ENCODE measurements at regions not wholly inside any gene's neighbourhood (a gene's known extent, or its start where the extent isn't known, plus 50 kb on each side); places are given as distances from the start of the nearest gene placed in this dataset.
"Not testable (repeated sequence)": the region's sequence is repeated elsewhere in the genome, so short reads cannot be mapped to it uniquely, and the experiment has no call there.

DNA sequence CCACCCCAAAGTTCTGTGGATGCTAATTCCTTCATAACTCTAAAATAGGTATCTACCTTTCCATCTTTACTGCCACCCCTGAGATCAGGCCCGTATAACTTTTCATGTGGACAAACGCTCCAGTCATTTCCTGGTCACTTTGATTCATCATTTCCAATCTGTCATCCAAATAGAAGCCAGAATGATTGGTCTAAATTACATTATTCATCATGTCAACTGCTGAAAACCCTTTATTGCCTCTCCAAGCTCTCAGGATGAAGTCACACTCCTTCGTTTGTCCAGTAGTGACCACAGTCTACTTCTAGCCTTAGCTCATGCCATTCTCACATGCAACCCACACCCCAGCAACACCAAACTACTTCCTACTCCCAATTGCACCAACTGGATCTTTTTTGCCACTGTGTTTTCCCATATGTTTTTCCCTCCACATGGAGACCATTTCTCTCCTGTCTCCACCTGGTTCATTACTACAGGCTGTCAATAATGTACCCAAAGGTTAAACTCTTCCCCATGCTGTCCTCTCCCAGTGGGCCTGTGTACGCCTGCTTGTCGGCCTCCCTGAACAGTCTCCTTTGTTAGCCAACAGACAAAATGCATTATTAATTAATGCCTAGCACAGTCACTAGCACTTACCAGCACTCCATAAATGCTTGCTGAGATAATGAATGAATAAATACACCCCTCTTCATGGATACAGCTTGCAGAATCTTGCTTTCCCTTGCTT is 382.6 kb upstream of the NOCT start:
- intact Hi-C loops (cut with DNase I), result no loop called here
- no peak for ATAC-seq

DNA sequence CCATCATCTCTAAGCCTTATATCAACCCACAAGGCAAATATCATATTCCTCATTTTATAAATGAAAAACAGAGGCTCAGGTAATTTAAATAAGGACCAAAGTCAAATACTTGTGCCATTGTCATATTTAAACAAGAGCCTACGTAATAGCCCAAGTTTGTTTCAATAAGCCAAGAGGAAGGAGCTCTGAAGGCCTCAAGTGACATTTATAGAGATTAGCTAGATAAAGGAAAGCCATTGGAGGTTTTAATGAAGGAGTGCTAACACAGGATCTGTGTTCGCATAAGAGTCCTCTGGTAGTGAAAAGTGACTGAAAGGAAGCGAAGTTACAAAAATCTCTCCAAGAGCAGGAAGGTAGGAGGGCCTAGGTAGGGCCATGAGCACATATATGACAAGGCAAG is 384.9 kb upstream of the NOCT start:
- intact Hi-C loops (cut with DNase I), result no loop called here
- DNase-seq (ENCODE audit: missing footprints), result no peak
- no peak for ATAC-seq

More for the DNA sequence above, 382.6 kb upstream of the NOCT start:
- no peak for DNase-seq (ENCODE audit: missing footprints)

DNA sequence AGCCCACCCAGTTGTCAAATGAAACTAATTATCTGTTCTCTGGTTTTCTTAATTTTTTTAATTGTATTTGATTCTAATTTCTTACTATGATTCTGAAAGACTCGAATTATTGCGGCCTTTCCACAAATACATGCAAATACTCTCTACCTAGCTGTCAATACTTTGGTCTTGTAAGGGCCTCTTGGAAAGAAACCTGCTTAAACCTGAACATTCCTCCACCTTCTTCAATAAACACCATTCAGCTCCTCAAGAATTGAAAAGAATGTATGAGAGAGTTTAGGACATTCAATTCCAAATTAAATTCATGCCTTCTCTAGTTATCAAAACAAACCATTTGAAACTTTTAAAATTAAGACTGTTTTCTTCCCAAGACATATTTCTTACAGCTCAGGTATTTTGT is 385.9 kb upstream of the NOCT start:
- DNase-seq (ENCODE audit: missing footprints) (no peak), ATAC-seq (no peak)
- intact Hi-C loops (cut with DNase I), result no loop called here

DNA sequence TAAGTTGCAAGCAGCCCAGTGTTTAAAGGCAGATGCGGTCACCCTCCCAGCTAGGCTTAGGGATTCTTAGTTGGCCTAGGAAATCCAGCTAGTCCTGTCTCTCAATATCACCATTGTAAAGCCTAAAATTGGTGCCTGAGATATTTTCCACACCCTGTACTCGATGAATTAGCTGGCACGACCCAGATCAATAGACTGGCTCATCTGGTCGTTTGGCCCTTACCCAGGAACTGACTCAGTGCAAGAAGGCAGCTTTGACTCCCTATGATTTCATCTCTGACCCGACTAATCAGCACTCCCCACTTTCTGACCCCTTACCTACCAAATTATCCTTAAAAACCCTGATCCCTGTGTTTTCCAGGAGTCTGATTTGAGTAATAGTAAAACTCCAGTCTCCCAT is 384.9 kb upstream of the SLC7A11 start:
- DNase-seq (ENCODE audit: missing footprints) (no peak), ATAC-seq (no peak)
- intact Hi-C loops (cut with DNase I), result no loop called here

DNA sequence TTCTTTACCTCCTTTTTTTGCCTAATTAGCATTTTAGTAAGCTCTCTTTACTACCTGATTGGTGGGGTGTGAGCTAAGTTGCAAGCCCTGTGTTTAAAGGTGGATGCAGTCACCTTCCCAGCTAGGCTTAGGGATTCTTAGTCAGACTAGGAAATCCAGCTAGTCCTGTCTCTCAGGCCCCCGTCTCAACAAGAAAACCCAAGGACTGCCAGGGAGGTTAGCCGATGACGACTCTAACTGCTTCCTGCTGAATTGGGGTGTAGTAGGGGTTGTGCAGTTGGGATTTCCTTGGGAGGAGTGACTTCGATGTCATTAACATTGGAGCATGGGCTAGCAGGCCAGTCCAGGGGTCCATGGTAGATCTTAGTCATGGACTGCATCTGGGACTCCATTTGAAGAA is 380.2 kb upstream of the SLC7A11 start:
- ATAC-seq; DNase-seq (ENCODE audit: missing footprints); intact Hi-C loops (cut with DNase I): not testable (repeated sequence)

DNA sequence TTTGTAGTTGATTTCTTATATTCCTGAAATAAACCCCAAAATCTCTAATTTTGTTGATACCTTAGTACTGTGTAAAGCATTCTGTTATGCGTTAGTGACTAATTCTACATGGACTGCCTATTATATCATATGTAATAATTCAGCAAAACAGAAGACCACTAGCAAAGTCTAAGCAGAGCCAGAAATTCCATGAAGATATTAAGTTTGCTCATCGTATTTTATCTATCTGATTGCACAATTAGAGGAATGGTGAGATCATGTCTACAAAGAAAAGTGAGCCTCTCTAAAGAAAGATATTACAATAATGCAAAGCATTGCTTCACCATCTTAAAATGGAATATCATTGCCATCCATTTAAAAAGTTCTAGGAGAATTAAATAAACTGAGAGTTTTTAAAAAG is 374.6 kb upstream of the SLC7A11 start:
- DNase-seq (ENCODE audit: missing footprints) (no peak), ATAC-seq (no peak)
- intact Hi-C loops (cut with DNase I), result no loop called here

DNA sequence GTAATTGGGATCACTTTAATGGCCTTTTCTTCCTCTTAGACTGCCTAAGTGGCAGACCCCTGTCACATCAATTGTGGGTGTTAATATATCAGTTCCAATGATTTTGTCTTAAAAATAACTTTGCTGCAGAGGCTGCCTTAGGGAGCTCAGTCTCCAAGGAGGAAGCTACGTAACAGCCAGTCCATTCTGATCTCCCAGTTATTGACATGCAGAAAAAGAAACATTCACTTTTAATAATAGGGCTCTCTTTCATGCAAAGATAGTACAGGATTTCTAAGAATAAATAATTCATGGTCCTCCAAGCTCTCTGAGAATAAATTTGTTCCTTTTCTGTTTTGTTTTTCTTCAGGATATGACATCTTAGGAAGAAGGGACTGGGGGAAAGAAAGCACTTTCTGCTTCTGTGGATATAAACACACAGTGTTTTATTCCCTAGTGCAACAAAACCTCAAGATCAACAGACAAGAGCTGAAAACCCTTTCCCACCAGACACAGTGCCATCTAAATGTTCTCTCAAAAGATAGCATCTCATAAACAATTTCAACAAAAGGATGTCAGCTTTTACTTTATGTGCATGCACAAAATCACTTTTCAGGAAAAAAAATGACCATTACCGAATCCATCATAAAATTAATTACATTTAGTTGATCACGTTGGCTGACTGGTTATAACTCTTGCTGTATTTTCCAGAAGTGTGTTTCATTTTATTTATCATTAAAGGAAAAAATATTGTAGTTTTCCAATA is 372.4 kb upstream of the SLC7A11 start:
- intact Hi-C loops (cut with DNase I), result no loop called here
- no peak for ATAC-seq
- no peak for DNase-seq (ENCODE audit: missing footprints)

DNA sequence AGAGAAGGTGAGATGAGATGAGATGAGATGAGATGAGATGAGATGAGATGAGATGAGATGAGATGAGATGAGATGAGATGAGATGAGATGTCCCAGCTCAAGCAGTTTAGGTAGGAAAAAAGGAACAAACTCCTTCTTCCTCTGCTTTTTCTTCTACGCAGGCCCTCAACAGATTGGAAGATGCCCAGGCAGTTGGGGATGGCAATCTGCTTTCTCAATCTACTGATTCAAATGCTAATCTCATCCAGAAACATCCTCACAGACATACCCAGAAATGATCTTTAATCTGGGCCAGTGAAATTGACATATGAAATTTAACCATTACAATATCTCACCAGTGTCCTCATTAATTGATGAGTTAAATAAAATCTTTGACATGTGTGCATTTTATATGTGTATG is 370.3 kb upstream of the SLC7A11 start:
- intact Hi-C loops (cut with DNase I), result no loop called here
- ATAC-seq (no peak), DNase-seq (ENCODE audit: missing footprints) (no peak)

DNA sequence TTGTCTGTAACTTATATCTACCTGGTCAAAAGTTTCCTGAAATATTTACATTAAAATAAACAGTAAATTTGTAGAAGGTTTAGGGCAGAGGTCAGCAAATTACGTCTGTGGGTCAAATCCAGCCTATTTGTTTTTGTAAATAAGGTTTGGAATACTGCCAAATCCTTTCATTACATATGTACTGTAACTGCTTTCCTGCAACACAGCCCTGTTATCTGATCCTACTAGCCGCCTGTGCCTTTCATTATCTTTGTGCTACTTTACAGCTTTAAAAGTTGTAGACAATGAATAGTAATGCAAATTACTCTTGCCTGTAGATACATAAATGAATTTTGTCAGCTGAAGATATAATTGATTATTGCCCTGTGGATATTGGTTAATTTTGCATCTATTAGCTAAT is 369.6 kb upstream of the SLC7A11 start:
- no peak for ATAC-seq
- DNase-seq (ENCODE audit: missing footprints), result no peak
- intact Hi-C loops (cut with DNase I), result no loop called here

DNA sequence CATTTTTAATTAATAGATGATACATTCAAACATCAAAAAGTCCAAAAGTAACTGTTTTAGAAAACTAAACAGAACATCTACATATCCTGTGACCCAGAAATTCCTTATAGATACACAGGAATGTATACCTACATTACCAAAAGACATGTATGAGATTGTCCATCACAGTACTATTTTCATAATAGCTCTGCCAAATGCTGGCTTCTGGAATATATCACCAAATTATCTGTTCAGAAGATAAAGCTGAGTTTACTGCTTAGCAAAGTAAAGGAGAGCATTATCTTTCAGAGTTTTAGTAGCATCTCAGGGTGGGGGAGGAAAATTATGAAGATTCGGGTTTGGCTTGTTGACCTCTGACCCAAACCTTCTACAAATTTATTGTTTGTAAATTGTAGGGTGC is 368.9 kb upstream of the SLC7A11 start:
- ATAC-seq (no peak), DNase-seq (ENCODE audit: missing footprints) (no peak)
- intact Hi-C loops (cut with DNase I), result no loop called here

DNA sequence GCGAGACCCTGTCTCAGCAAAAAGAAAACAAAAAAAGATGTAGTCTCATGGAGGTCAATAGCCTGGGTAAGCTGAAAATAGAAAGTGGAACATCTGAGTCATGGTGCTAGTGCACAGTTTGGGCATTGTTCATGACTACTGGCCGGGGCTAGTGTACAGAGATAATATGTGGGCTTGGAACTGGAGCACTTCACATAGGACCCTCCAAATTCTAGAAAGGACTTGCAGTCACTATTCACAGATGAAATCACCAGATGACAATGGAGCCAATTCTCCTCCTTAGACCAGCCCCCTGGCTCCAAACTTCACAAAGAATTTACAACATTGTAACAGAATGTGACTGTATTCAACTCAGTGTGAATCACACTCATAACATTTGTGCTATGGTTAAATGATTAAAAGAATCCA is 367.8 kb upstream of the SLC7A11 start:
- intact Hi-C loops (cut with DNase I), result no loop called here
- ATAC-seq (no peak), DNase-seq (ENCODE audit: missing footprints) (no peak)

DNA sequence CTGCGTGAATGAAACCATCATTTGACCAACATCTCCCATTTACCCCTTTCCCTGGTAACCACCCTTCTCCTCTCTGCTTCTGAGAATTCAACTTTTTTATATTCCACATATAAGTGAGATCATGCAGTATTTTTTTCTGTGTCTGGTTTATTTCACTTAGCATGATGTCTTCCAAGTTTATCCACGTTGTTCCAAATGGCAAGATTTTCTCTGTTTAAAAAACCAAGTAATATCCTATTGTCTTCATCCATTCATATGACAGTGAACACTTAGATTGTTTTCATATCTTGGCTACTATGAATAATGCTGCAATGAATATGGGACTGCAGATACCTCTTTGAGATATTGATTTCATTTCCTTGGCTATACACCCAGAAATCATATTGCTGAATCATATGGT is 362.4 kb upstream of the SLC7A11 start:
- DNase-seq (ENCODE audit: missing footprints), result no peak
- intact Hi-C loops (cut with DNase I), result no loop called here
- no peak for ATAC-seq

DNA sequence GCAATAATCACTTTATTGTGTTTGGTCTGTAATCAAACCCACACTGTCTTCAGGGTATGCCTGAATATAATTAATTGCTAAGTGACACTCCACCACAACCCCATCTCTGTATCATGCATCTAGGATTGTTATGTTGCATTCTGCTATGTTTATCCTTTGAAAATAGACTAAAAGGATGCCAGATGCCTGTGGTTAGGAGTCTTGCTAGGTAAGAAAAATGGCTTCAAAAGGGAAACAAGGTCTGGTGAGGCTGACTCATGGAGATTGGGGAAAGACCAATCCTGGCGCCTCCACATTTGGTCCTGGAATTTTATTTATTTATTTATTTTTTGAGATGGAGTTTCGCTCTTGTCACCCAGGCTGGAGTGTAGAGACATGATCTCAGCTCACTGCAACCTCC is 360.5 kb upstream of the SLC7A11 start:
- ATAC-seq (no peak), DNase-seq (ENCODE audit: missing footprints) (no peak)
- intact Hi-C loops (cut with DNase I), result no loop called here

DNA sequence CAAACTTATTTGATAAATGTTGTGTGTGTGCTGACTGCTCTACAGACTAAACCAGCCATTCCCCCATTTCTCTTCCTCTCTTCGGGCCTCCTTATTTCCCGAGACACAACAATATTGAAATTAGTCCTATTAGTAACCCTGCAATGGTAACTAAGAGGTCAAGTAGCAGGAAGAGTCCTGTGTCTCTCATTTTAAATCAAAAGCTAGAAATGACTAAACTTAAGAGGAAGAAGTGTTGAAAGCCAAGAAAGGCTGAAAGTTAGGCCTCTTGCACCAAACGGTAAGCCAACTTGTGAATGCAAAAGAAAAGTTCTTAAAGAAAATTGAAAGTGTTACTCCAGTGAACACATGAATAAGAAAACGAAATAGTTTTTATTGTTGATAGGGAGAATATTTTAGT is 357.8 kb upstream of the SLC7A11 start:
- no peak for ATAC-seq
- intact Hi-C loops (cut with DNase I), result no loop called here
- DNase-seq (ENCODE audit: missing footprints), result no peak

DNA sequence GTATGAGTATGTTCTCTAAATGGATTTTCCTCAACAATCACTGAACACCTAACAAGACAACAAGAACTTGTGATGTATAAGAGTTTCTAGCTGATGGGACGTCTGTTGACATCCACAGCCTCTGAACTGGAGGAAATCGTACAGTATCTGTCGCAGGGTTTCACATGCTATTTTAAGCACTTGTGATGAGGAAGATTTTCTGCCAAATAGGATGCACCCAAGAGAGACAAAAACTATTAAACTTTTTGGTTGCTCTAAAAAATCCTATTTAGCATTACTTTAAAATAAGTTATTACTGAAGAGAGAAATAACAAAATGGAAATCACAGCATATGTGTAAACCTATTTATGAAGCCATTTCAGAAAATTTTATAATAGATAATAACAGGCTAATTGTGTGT is 356.1 kb upstream of the SLC7A11 start:
- DNase-seq (ENCODE audit: missing footprints), result no peak
- intact Hi-C loops (cut with DNase I), result no loop called here
- ATAC-seq, result no peak

DNA sequence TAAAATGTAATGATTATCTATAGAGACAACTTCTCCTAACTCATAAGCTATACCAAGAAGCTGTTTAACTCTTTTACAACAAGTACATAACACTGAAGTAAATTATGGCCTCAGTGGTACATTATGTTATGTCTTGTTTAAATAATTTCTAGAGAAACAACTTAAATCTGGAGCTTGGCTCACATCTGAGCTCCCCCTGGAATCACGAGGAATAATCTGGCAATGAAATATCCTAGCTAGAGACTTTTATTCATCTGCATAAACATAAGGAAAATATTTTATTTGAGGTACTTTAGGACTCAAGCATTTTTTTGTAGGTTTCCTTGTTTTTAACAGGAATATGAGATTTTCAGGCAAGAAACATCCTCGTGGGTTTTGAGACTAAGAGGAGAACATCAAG is 354.7 kb upstream of the SLC7A11 start:
- no peak for ATAC-seq
- intact Hi-C loops (cut with DNase I), result no loop called here

DNA sequence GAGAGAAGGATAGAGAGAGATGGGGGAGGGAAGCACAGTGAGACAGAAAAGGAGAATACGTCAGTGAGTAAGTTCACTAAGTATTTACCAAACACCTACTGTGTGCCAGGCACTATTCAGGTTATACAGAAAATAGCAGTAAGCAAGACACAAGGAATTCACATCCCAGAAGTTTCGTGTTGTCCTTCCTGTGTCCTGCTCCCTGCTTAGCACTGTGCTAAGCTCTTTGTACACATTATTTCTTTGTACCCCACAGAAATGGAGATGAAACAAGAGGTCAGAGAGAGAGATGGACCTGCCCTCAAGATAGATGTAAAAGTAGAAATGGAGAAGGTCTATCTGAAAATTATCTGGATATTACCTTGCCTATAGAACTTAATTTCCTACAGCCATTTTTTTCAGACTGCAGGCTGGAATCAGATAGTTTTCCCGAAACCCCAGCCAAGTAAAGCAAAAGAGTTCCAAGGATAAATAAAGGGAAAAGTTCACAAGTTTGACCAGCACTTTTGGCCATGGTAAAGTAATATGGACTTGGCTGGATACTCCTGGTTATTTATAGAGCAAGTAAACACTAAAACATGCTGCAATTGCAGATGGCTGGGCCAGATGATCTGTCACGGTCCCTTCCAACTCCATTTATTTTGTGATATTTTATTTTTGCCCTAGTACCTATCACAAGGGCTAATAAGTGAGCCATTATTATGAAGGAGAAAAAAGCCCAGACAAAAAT is 353.7 kb upstream of the SLC7A11 start:
- ATAC-seq, result peak; percentile 81
- intact Hi-C loops (cut with DNase I), result no loop called here
- DNase-seq (ENCODE audit: missing footprints), result no peak

More for the DNA sequence above, 354.7 kb upstream of the SLC7A11 start:
- DNase-seq (ENCODE audit: missing footprints), result no peak

DNA sequence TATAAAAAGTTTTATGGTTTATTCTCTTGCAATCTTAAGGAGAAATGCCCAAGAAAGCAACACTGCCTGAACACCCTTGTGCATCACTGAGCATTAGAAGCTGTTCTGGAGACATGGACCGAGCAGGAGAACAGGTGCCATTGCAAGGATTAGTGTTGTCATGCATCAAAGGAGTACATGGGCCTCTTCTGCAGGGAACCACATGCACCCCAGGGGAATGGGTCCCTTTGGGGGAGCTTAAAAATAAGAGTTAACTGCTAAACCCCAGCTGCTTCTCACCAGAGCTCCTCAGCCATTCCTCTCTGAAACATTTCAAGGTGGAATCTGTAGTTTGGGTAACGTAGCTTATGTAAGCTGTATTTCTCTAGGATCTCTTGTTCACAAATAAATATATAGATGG is 353.0 kb upstream of the SLC7A11 start:
- ATAC-seq (no peak), DNase-seq (ENCODE audit: missing footprints) (no peak)
- intact Hi-C loops (cut with DNase I), result no loop called here

DNA sequence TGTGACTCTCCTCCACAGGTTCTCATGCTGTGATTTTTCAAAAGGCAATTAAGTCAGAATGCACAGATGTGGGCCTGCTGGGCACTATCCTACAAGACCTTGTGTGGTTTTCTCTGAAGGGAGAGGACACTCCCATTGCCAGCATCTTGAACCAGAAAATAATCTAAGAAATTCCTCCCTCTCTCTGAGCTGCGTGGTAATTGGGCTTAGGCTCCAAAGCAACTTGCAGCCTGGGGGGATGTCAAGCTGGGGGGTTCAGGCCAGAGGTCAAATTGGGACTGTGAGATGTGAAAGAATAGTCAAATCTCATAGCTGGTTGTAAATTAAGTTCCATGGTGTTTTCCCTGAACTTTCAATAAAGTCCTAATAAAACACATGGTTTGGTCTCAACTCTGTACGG is 350.6 kb upstream of the SLC7A11 start:
- DNase-seq (ENCODE audit: missing footprints) (no peak), ATAC-seq (no peak)
- intact Hi-C loops (cut with DNase I), result no loop called here

DNA sequence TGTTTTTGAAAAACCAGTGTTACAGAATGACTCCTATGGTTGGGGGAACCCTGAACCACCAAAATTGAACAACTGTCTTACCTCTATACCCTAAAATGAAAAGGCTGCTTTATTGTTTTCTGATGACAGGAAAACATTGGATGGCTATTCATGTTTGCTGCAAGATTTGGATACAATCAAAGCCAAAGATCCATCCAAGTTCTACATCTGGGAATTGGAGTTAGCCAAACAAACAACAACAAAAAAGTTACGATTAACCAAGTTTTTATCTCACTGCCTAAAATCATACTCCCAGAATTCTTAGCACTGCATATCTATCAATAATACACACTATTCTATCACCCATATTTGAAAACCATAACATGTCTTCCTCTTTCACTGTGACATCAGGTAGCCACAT is 349.7 kb upstream of the SLC7A11 start:
- no peak for DNase-seq (ENCODE audit: missing footprints)
- no peak for ATAC-seq
- intact Hi-C loops (cut with DNase I), result no loop called here
